Right lobe of liver (tissue), 6 donors: ENCODE measurements at regions not wholly inside any gene's neighbourhood (a gene's known extent, or its start where the extent isn't known, plus 50 kb on each side); places are given as distances from the start of the nearest gene placed in this dataset.
"Not testable (repeated sequence)": the region's sequence is repeated elsewhere in the genome, so short reads cannot be mapped to it uniquely, and the experiment has no call there.

Experiments used
- ATAC-seq, 4 donors: fragments of 200-7000 bp; cut with Tn5 transposase; one replicate each; pipeline ENCODE4 v1.9.1; 2020; ENCODE audit warnings: mild to moderate bottlenecking in 4 of 4, moderate library complexity in 4 of 4
- DNase-seq, 3 donors: peaks; one replicate each; pipeline ENCODE4 v3.0.0-alpha.2; 2020
- H3K27ac ChIP-seq, 3 donors: fragments of 200-600 bp; one replicate each; pipeline ENCODE4 v1.8.0; 2022
- H3K27me3 ChIP-seq, 2 donors: fragments of 200-600 bp; one replicate each; pipeline ENCODE4 v1.8.0; 2022
- H3K36me3 ChIP-seq, 4 donors: fragments of 200-600 bp; sonication (generic) in 1 of 4; one replicate each; pipeline versions ENCODE4 v1.5.1 to v1.8.0; 2017 to 2022; ENCODE audit warnings: control low read depth in 1 of 4
- H3K4me1 ChIP-seq, 4 donors: fragments of 200-600 bp; sonication (generic) in 1 of 4; one replicate each; pipeline versions ENCODE4 v1.5.1 to v1.8.0; 2017 to 2022; ENCODE audit warnings: control low read depth in 1 of 4
- H3K4me3 ChIP-seq, 3 donors: fragments of 200-600 bp; one replicate each; pipeline ENCODE4 v1.8.0; 2022
- H3K9me3 ChIP-seq, 4 donors: fragments of 200-600 bp; sonication (generic) in 1 of 4; one replicate each; pipeline versions ENCODE4 v1.5.1 to v1.8.0; 2017 to 2022; ENCODE audit warnings: control low read depth in 1 of 4
- POLR2A ChIP-seq: fragments of 450-650 bp; IDR thresholded peaks from one replicate; pipeline ENCODE4 v1.6.1; 2017; ENCODE audit warnings: antibody characterized with exemption, mild to moderate bottlenecking
- WGBS: methylation state at CpG from one replicate; pipeline ENCODE4 v1.1.6; 2018; ENCODE audit warnings: low coverage, low lambda C conversion rate; ENCODE audit not compliant: insufficient coverage; ENCODE audit errors: missing lambda C conversion rate; 5-methylcytosine and 5-hydroxymethylcytosine counted together
- intact Hi-C, 2 donors: fragments of 100-400 bp; cut with DNase I; formaldehyde crosslinking; loops; one replicate each; pipeline versions ENCODE4 v1.11.2 to v1.14.1; 2022
- TF ChIP-seq, protein P1 (sequence below), 4 donors: fragments of 200-600 bp in 3 of 4; fragments of 450-650 bp in 1 of 4; IDR thresholded peaks; one replicate each; pipeline versions ENCODE4 v1.5.1 to v1.8.0; 2016 to 2022; ENCODE audit warnings: antibody characterized with exemption in 4 of 4, mild to moderate bottlenecking in 2 of 4
- donor health status: DM: no; HTN: yes; CAD: no.
- donor health status: DM: no; HTN: no; CAD: no.
- donor health status: DM: no; HTN: no; CAD: no.
- donor health status: DM: no; HTN: yes; CAD: no.
- donor health status: DM: no; HTN: yes; CAD: no.

- no peaks in the 10 kb centered on the region for H3K9me3 ChIP-seq
- intact Hi-C loops: no loop called here
- H3K27me3 ChIP-seq: no peaks in the 10 kb centered on the region
- no peak overlapping the region for H3K4me3 ChIP-seq
- no peak overlapping the region for H3K27ac ChIP-seq
- H3K4me1 ChIP-seq: no peaks in the 10 kb centered on the region
- TF ChIP-seq POLR2A: no peak
- TF ChIP-seq, protein P1, sequence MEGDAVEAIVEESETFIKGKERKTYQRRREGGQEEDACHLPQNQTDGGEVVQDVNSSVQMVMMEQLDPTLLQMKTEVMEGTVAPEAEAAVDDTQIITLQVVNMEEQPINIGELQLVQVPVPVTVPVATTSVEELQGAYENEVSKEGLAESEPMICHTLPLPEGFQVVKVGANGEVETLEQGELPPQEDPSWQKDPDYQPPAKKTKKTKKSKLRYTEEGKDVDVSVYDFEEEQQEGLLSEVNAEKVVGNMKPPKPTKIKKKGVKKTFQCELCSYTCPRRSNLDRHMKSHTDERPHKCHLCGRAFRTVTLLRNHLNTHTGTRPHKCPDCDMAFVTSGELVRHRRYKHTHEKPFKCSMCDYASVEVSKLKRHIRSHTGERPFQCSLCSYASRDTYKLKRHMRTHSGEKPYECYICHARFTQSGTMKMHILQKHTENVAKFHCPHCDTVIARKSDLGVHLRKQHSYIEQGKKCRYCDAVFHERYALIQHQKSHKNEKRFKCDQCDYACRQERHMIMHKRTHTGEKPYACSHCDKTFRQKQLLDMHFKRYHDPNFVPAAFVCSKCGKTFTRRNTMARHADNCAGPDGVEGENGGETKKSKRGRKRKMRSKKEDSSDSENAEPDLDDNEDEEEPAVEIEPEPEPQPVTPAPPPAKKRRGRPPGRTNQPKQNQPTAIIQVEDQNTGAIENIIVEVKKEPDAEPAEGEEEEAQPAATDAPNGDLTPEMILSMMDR (IDR thresholded peaks at IDR 0.05): no peak
- H3K36me3 ChIP-seq: no peaks in the 10 kb centered on the region
- DNase-seq (no peak), ATAC-seq (no peak)
- 57% methylated on average over 1 of the region's 1 CpG for WGBS
These were observed 164.5 kb downstream of the PMAIP1 start for GRCh38 chr18:60064271-60064670.

DNA sequence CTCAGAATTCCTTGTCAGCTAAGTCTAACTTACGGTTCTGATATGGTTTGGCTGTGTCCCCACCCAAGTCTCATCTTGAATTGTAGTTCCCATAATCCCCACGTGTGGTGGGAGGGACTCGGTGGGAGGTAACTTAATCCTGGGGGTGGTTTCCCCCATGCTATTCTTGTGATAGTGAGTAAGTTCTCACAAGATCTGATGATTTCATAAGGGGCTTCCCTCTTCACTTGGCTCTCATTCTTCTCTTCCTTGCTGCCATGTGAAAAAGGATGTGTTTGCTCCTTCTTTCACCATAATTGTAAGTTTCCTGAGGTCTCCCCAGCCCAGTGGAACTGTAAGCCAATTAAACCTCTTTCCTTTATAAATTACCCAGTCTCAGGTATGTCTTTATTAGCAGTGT, 163.0 kb downstream of the PMAIP1 start:
- H3K27me3 ChIP-seq, DNase-seq, H3K4me3 ChIP-seq, intact Hi-C loops, ATAC-seq, H3K27ac ChIP-seq, H3K36me3 ChIP-seq, H3K9me3 ChIP-seq, H3K4me1 ChIP-seq: not testable (repeated sequence)
- 0% methylated on average over 1 of the region's 3 CpGs for WGBS

- Histone ChIP-seq H3K36me3 (no peaks in the 10 kb centered on the region), H3K9me3 (no peaks in the 10 kb centered on the region), H3K4me3 (no peak overlapping the region), H3K4me1 (no peaks in the 10 kb centered on the region), H3K27ac (no peak overlapping the region), H3K27me3 (no peaks in the 10 kb centered on the region)
- no peak for DNase-seq
- 20% methylated on average over 1 of the region's 2 CpGs for WGBS
- intact Hi-C loops: no loop called here
- TF ChIP-seq, protein P1 (IDR thresholded peaks at IDR 0.05): no peak
- TF ChIP-seq POLR2A: no peak
- no peak for ATAC-seq
These were observed 162.6 kb downstream of the PMAIP1 start for GRCh38 chr18:60062396-60062795.

DNA sequence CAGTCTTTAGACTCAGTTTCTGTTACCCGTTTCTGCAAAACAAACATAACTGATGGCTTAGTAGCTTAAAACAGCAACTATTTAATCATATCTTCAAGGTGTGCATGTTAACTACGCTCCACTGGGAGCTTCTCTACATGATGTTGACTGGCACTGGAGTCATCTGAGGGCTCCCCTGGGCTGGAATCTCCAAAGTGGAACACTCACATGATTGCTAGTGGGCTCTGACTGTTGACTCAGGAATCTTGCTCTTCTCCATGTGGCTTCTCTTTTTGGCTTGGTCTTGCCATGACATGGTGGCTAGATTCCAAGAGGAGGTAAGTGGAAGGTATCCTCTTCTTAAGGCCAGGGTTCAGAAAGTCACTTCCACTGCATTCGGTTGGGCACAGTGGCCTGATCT, 160.8 kb downstream of the PMAIP1 start:
- no peaks in the 10 kb centered on the region for H3K36me3 ChIP-seq
- TF ChIP-seq, protein P1 (IDR thresholded peaks at IDR 0.05): no peak
- no peak for TF ChIP-seq POLR2A
- H3K4me3 ChIP-seq: no peak overlapping the region
- no peaks in the 10 kb centered on the region for H3K9me3 ChIP-seq
- intact Hi-C loops: no loop called here
- ATAC-seq: no peak
- no peak for DNase-seq
- H3K27me3 ChIP-seq: no peaks in the 10 kb centered on the region
- H3K27ac ChIP-seq: no peak overlapping the region
- no peaks in the 10 kb centered on the region for H3K4me1 ChIP-seq
- WGBS: 59% methylated on average over 3 of the region's 3 CpGs

DNA sequence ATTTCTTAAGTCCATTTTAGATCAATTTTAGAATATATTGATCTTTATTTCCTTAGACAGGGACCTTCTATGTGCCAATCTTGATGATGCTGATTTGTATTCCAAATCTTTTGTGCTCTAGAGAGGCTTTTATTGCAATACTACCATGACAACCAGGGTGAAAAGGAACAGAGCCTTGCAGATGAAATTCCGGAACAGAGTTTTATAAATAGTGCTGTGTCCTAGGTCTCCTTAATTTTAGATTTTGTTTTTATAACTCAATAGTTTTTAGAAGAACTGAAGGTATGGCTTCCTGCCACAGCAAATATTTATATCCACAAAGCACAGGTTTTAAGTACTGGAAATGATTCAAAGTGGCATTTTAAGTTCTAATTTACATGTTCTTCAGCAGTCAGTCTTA, 160.2 kb downstream of the PMAIP1 start:
- no peak overlapping the region for H3K4me3 ChIP-seq
- DNase-seq (no peak), ATAC-seq (no peak)
- H3K4me1 ChIP-seq: no peaks in the 10 kb centered on the region
- intact Hi-C loops: no loop called here
- 50% methylated on average over 1 of the region's 1 CpG for WGBS
- H3K36me3 ChIP-seq: no peaks in the 10 kb centered on the region
- H3K27me3 ChIP-seq: no peaks in the 10 kb centered on the region
- TF ChIP-seq POLR2A: no peak
- TF ChIP-seq, protein P1 (IDR thresholded peaks at IDR 0.05): no peak
- H3K9me3 ChIP-seq: no peaks in the 10 kb centered on the region
- no peak overlapping the region for H3K27ac ChIP-seq
